ENCODE measurements at regions not wholly inside any gene's neighbourhood (a gene's known extent, or its start where the extent isn't known, plus 50 kb on each side); places are given as distances from the start of the nearest gene placed in this dataset.

DNA sequence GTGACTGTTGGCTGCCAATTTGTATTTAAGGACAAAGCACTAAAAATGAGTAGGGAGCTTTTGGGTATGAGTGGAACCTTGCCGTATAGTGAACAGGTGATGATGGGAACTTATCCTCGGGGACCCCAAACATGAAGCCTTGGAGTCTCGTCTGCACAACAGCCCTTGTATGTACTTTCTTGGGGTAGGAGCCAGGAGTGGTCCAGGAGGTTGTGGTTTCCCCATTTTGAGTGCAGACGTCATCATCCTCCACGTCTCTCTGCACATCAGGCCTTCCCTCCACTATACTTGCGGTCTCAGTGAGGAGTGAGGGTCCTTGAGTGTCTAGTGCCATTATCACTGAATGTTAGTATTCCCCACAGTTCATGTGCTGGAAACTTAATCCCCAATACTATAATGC, 101.5 kb upstream of the HS6ST1 start:
- Mint-ChIP-seq H3K27me3 (ENCODE audit: insufficient read depth) (peaks cover 8% of the 10 kb centered on the region), H3K36me3 (ENCODE audit: low read depth) (no peaks in the 10 kb centered on the region), H3K4me3 (no peak overlapping the region), H3K9me3 (no peaks in the 10 kb centered on the region), H3K4me1 (ENCODE audit: low read depth) (no peaks in the 10 kb centered on the region), H3K27ac (no peak overlapping the region)
- DNase-seq (ENCODE audit: low spot score): no peak
- intact Hi-C loops (cut with micrococcal nuclease): no loop called here

DNA sequence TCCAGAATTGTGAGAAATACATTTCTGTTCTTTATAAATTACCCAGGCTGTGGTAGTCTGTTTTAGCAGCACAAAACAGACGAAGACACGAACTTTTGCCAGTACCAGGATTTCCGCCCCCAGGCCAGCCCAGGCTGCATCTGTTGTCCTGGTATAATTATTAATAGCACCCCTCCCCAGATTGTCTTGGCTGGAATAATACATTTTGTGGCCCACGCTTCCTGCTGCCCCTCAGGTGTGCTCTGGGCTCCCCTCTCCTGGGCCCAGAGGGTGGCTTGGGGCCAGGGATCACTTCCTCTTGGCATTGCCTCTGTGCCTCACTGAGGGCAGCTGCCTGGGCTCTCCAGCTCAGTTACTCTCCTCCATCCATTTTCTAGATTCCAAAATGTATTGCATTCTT, 102.1 kb upstream of the HS6ST1 start:
- no peaks in the 10 kb centered on the region for H3K36me3 Mint-ChIP-seq (ENCODE audit: low read depth)
- no peaks in the 10 kb centered on the region for H3K4me1 Mint-ChIP-seq (ENCODE audit: low read depth)
- no peak for DNase-seq (ENCODE audit: low spot score)
- no peaks in the 10 kb centered on the region for H3K9me3 Mint-ChIP-seq
- H3K27me3 Mint-ChIP-seq (ENCODE audit: insufficient read depth): peaks cover 8% of the 10 kb centered on the region
- intact Hi-C loops (cut with micrococcal nuclease): no loop called here
- no peak overlapping the region for H3K27ac Mint-ChIP-seq
- H3K4me3 Mint-ChIP-seq: no peak overlapping the region

DNA sequence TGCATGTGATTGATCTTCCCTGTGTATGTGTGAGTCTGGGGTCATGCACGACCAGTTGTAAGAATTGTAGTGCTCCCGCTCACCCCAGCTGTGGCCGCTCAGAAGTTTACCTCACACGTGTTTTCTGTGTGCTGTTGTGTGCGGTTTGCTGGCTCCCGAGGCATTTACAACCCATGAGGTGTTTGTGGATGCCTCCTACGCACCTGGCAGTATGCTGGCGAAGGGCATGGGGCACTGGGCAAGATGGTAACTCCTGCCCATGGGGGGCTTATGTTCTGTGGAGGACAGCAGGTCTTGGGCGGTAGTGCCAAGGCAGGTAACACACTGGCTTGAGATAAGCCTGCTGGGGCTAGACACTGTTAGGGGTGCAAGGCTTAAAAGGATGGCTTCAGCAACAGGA, 102.6 kb upstream of the HS6ST1 start:
- intact Hi-C loops (cut with micrococcal nuclease): no loop called here
- Mint-ChIP-seq H3K4me3 (no peak overlapping the region), H3K27ac (no peak overlapping the region), H3K4me1 (ENCODE audit: low read depth) (no peaks in the 10 kb centered on the region), H3K36me3 (ENCODE audit: low read depth) (no peaks in the 10 kb centered on the region), H3K27me3 (ENCODE audit: insufficient read depth) (peaks cover 8% of the 10 kb centered on the region), H3K9me3 (no peaks in the 10 kb centered on the region)
- no peak for DNase-seq (ENCODE audit: low spot score)

DNA sequence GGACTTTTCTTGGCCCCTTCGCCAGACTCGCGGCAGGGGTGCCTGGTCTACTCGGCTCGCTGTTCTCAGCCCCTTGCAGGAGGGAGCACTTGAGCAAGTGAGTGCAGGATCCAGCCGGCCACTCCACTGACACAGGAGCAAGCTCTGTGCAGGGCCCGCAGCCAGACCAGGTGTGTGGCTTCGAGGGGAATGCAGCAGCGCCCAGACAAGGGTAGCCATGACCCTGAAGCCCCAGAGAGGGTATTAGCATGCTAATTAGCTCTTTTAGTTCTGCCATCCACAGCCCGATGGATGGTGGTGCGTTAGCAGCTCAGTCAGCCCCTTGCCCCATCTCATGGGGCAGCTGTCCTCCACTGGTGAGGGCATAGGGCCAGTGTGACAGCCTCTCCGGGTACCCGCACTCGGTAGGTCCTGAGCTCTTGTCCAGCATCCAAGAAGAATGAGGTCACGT, 103.2 kb upstream of the HS6ST1 start:
- peaks cover 8% of the 10 kb centered on the region for H3K27me3 Mint-ChIP-seq (ENCODE audit: insufficient read depth)
- no peak overlapping the region for H3K4me3 Mint-ChIP-seq
- no peaks in the 10 kb centered on the region for H3K36me3 Mint-ChIP-seq (ENCODE audit: low read depth)
- H3K4me1 Mint-ChIP-seq (ENCODE audit: low read depth): no peaks in the 10 kb centered on the region
- DNase-seq (ENCODE audit: low spot score): no peak
- no peaks in the 10 kb centered on the region for H3K9me3 Mint-ChIP-seq
- intact Hi-C loops (cut with micrococcal nuclease): no loop called here
- H3K27ac Mint-ChIP-seq: no peak overlapping the region

DNA sequence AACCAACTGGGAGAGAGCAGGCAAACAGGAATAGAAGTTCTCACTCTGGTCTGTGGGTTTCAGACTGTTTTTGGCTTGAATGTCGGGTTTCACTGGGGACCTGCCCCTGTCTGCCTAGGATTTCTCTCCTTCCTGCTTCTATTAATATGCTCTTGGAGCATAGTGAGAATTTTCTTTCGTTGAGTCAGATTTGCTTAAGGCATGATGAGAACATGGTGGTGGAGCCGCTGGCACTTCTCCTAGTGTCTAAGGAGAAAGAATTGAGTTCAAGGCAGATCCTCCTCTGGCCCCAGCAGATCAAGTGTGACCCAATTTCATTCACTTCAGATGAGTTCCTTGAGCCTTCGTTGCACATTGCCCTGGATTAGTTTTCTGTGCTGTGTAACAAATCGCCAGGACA, 103.9 kb upstream of the HS6ST1 start:
- intact Hi-C loops (cut with micrococcal nuclease): no loop called here
- Mint-ChIP-seq H3K4me3 (no peak overlapping the region), H3K4me1 (ENCODE audit: low read depth) (no peaks in the 10 kb centered on the region), H3K27me3 (ENCODE audit: insufficient read depth) (peaks cover 8% of the 10 kb centered on the region), H3K9me3 (no peaks in the 10 kb centered on the region), H3K27ac (no peak overlapping the region), H3K36me3 (ENCODE audit: low read depth) (no peaks in the 10 kb centered on the region)
- no peak for DNase-seq (ENCODE audit: low spot score)

DNA sequence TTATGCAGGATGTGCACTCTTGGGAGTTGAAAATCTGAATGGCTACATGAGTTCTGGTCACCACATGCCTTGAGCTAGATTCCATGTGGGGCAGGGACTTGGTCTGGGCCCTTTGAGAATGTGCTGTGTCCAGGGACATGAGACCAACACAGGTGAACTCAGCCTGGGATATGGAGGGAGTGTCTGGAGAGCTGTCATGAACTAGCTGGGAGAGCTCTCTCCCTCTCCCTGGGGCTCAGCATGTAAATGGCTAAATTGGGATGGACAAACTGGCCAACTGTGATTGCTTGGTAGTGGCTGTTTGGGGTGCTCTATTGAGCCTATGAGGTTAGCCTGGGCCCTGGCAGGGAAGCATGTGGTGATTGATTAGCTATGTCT, 105.1 kb upstream of the HS6ST1 start:
- intact Hi-C loops (cut with micrococcal nuclease): no loop called here
- Mint-ChIP-seq H3K27ac (no peak overlapping the region), H3K4me3 (no peak overlapping the region), H3K9me3 (no peaks in the 10 kb centered on the region), H3K36me3 (ENCODE audit: low read depth) (no peaks in the 10 kb centered on the region), H3K4me1 (ENCODE audit: low read depth) (no peaks in the 10 kb centered on the region), H3K27me3 (ENCODE audit: insufficient read depth) (peaks cover 12% of the 10 kb centered on the region)
- no peak for DNase-seq (ENCODE audit: low spot score)

DNA sequence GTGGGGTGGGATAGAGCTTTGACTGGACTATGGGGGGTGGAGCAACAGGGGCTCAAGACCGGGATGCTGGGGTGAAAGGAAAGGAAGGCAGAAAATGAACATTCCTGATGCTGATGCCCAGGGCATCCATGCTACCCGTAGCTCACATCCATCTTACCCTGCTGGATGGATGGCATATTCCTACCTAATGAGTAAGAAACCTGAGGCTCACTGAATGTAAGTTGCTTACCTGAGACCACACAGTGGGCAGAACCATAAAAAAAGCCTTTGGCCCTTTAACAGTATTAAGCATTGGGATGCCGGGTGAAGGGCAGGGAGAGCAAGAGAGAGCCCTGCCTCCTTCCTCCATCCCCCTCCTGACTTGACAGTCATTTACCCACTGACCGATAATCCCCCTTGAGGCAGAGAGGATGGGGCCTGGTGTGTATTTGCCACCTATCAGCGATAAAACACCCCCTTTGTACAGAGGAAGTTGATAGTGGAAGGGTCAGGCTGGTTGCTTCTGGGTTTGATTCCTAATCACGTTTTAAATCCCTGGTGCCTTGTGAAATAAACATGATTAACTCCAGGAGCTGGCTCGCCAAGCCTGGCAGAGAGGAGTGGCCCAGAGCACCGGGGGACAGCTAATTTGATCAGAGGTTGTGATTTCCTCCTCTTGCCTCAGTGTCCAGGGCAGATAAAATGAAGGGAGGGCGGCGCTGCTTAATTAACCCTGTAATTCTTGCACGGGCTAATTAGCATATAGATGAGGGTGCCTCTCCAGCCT, 105.9 kb upstream of the HS6ST1 start:
- intact Hi-C loops (cut with micrococcal nuclease): no loop called here
- H3K4me1 Mint-ChIP-seq (ENCODE audit: low read depth): no peaks in the 10 kb centered on the region
- H3K27me3 Mint-ChIP-seq (ENCODE audit: insufficient read depth): peaks cover 17% of the 10 kb centered on the region
- no peak for DNase-seq (ENCODE audit: low spot score)
- H3K27ac Mint-ChIP-seq: no peak overlapping the region
- no peaks in the 10 kb centered on the region for H3K36me3 Mint-ChIP-seq (ENCODE audit: low read depth)
- H3K4me3 Mint-ChIP-seq: no peak overlapping the region
- H3K9me3 Mint-ChIP-seq: no peaks in the 10 kb centered on the region

DNA sequence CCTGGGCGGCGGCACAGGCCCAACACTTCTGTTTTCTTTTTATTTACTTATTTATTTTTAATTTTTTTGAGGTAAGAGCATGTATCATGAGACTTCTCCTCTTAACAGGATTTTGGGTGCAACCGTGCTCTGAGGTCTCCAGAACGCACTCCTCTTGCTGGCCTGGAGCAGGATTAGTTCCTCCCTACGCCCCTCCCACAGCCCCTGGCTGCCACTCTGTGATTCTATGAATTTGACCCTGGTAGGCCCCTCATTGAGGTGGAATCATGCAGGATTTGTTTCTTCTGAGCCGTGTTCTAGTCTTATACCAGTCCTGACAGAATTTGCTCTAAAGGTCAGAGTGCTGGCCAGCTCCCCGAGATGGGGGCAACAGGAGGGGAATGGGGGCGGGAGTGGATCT, 106.5 kb upstream of the HS6ST1 start:
- peaks cover 19% of the 10 kb centered on the region for H3K27me3 Mint-ChIP-seq (ENCODE audit: insufficient read depth)
- DNase-seq (ENCODE audit: low spot score): no peak

DNA sequence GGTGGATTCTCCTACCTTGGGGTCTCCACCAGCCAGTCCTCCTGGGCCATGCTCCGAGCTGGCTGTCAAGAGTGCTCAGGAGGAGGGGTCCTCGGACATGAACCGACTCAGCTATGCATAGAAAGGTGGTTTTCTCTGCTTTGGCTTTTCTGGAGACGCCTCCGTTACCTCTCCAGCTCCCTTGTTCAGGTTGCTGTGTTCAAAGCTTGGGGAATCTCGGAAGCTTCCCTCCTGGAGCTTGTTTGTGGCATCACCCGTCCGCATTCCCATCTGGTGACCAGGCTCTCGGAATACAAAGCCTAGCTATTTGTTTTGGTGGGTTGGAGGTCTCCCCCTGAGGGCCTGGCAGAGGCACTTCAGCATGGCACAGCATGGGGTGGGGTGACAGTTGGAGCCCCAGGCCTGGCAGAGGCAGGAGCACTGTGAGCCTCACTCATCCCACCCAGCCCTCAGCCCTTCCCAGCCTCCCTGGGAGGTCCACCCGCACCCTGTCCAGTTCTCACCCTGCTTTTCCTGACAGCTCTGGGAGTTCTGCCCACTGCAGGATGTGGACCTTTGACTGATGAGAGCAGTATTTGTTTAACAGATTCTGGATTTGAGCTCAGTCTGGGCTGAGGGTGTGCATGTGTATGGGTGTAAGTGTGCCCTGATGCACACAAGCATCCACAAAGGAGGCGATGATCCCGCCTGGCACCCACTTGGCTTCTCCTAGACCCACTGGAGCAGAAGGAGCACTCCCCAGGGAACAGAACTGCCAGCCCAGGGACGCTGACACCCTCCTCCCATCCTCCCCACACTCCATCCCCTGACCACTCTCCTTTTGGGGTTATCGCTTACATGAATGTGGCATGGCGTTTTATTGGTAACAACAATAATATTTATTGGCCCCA, 107.3 kb upstream of the HS6ST1 start:
- Mint-ChIP-seq H3K9me3 (peaks cover 5% of the 10 kb centered on the region), H3K4me1 (ENCODE audit: low read depth) (no peaks in the 10 kb centered on the region), H3K27ac (no peak overlapping the region), H3K36me3 (ENCODE audit: low read depth) (no peaks in the 10 kb centered on the region), H3K27me3 (ENCODE audit: insufficient read depth) (peaks cover 19% of the 10 kb centered on the region), H3K4me3 (no peak overlapping the region)
- no peak for DNase-seq (ENCODE audit: low spot score)
- intact Hi-C loops (cut with micrococcal nuclease): no loop called here

More for the DNA sequence above, 106.5 kb upstream of the HS6ST1 start:
- no peaks in the 10 kb centered on the region for H3K36me3 Mint-ChIP-seq (ENCODE audit: low read depth)
- H3K27ac Mint-ChIP-seq: no peak overlapping the region
- no peaks in the 10 kb centered on the region for H3K4me1 Mint-ChIP-seq (ENCODE audit: low read depth)
- intact Hi-C loops (cut with micrococcal nuclease): no loop called here
- H3K9me3 Mint-ChIP-seq: peaks cover 2% of the 10 kb centered on the region
- H3K4me3 Mint-ChIP-seq: no peak overlapping the region

DNA sequence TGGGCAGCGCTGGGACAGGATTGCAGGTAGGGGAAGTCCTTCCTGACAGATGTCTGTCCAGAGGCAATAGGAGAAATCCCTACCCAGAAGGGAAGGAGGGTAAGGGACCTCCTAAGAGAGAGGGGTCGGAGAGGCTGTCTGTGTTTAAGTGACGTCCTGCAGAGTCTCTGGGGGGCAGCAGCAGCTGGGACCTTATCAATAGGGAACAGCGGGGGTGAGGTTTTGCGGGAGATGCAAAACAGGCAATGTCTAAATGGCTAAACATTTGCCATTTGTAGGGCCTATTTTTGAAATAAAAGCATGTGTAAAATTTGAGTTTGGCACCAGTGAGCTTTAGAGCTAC, 108.7 kb upstream of the HS6ST1 start:
- Mint-ChIP-seq H3K27me3 (ENCODE audit: insufficient read depth) (peaks cover 24% of the 10 kb centered on the region), H3K9me3 (peaks cover 5% of the 10 kb centered on the region), H3K27ac (no peak overlapping the region), H3K36me3 (ENCODE audit: low read depth) (no peaks in the 10 kb centered on the region), H3K4me3 (no peak overlapping the region), H3K4me1 (ENCODE audit: low read depth) (no peaks in the 10 kb centered on the region)
- no peak for DNase-seq (ENCODE audit: low spot score)
- intact Hi-C loops (cut with micrococcal nuclease): no loop called here

DNA sequence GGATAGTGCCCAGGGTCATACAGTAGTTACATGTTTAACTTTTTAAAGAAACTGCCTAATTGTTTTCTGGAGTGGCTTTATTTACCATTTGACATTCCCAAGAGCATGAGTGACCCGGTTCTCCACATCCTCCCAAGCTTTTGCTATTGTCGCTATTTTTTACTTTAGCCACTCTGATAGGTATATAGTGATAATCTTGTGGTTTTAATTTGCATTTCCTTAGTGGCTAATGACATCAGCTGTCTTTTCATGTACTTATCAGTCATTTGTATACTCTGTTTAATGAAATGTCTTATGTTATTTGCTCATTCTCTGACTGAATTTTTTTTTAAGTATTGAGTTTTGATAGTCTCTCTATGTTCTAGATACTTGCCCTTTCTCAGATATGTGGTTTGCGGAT, 109.7 kb upstream of the HS6ST1 start:
- H3K27me3 Mint-ChIP-seq (ENCODE audit: insufficient read depth): peaks cover 21% of the 10 kb centered on the region
- DNase-seq (ENCODE audit: low spot score): no peak
- intact Hi-C loops (cut with micrococcal nuclease): no loop called here
- H3K4me3 Mint-ChIP-seq: no peak overlapping the region
- peaks cover 5% of the 10 kb centered on the region for H3K9me3 Mint-ChIP-seq
- no peak overlapping the region for H3K27ac Mint-ChIP-seq
- H3K4me1 Mint-ChIP-seq (ENCODE audit: low read depth): no peaks in the 10 kb centered on the region
- H3K36me3 Mint-ChIP-seq (ENCODE audit: low read depth): no peaks in the 10 kb centered on the region

DNA sequence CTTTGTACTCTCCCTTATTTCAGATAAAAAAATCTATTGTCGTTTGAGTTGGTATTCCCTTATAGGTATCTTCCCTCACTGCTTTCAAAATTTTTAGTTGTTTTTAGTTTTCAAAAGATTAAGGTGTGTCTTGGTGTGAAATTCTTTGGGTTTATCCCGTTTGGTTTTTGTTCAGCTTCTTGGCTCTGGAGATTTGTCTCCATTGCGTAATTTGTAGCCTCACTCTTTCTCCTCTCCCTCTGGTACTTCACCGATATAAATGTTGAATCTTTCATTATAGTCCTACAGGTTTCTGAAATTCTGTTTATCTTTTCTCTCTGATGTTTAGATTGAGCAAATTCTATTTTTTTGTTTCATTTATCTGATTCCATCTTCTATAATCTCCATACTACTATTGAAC, 113.8 kb upstream of the HS6ST1 start:
- intact Hi-C loops (cut with micrococcal nuclease): no loop called here
- H3K9me3 Mint-ChIP-seq: peaks cover 5% of the 10 kb centered on the region
- H3K27me3 Mint-ChIP-seq (ENCODE audit: insufficient read depth): peaks cover 16% of the 10 kb centered on the region
- H3K27ac Mint-ChIP-seq: no peak overlapping the region
- no peaks in the 10 kb centered on the region for H3K36me3 Mint-ChIP-seq (ENCODE audit: low read depth)
- no peak for DNase-seq (ENCODE audit: low spot score)
- H3K4me1 Mint-ChIP-seq (ENCODE audit: low read depth): no peaks in the 10 kb centered on the region
- H3K4me3 Mint-ChIP-seq: no peak overlapping the region

DNA sequence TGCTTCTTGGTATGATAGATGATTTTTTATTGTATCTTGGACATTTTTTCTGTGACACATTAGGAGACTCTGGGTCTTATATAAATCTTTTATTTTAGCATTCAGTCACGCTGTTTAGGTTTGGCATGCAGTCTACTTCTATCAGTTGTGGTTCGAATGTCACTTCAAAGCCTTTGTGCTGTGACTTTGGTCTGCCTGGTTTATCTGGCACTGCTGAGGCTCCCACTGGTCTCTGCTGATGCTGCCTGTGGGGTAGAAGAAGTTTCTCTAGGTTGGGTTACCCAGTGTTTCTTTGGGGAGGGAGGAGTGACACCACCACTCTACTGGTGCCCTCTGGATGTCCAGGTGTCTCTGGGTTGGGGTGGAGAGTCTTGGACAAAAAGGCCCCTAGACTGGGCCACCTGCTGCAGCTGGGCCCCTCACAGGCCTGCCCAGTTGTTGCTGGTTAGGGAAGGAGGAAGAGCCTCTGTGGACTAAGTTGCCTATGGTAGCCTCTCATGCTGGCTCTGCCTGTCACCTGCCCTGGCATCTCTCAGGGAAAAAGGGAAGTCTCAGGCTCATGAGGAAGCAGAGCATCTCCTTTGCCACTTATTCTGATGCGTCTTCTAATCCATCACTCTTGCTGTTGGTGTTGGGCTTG, 115.4 kb upstream of the HS6ST1 start:
- Mint-ChIP-seq H3K9me3 (peaks cover 5% of the 10 kb centered on the region), H3K4me3 (no peak overlapping the region), H3K36me3 (ENCODE audit: low read depth) (no peaks in the 10 kb centered on the region), H3K27me3 (ENCODE audit: insufficient read depth) (peaks cover 9% of the 10 kb centered on the region), H3K27ac (no peak overlapping the region), H3K4me1 (ENCODE audit: low read depth) (no peaks in the 10 kb centered on the region)
- intact Hi-C loops (cut with micrococcal nuclease): no loop called here
- DNase-seq (ENCODE audit: low spot score): no peak

Data from activated T-helper 1 cell treated with anti-CD3 and anti-CD28 coated beads, Interleukin-12 subunit alpha, Interleukin-12 subunit beta, Interleukin-2, Interleukin-4 antibody, amounts not matched to agents 30 ng/mL and 10 ng/mL and 1 ng/mL, durations not matched to agents 14 hours and 24 hours and 36 hours (primary cell).